Uterus (tissue), 3 donors: ENCODE measurements at regions not wholly inside any gene's neighbourhood (a gene's known extent, or its start where the extent isn't known, plus 50 kb on each side); places are given as distances from the start of the nearest gene placed in this dataset.

ENCODE experiments used
- DNase-seq, 2 donors: peaks; one replicate each; pipeline ENCODE4 v3.0.0-alpha.2; 2019 to 2020
- H3K27ac ChIP-seq, 2 donors: fragments of 200-600 bp; sonication (generic); 1 replicate in 1 of 2; 2 replicates in 1 of 2; pipeline ENCODE4 v1.5.1; 2016 to 2018
- H3K27me3 ChIP-seq, 2 donors: fragments of 200-600 bp; sonication (generic); one replicate each; pipeline ENCODE4 v1.5.1; 2018 to 2019; ENCODE audit warnings: control low read depth in 1 of 2
- H3K36me3 ChIP-seq, 2 donors: fragments of 200-600 bp; sonication (generic); one replicate each; pipeline ENCODE4 v1.5.1; 2019; ENCODE audit warnings: control low read depth in 1 of 2
- H3K4me1 ChIP-seq, 2 donors: fragments of 200-600 bp; sonication (generic); one replicate each; pipeline ENCODE4 v1.5.1; 2018 to 2019; ENCODE audit warnings: control low read depth in 1 of 2
- H3K4me3 ChIP-seq, 2 donors: fragments of 200-600 bp; sonication (generic); 1 replicate in 1 of 2; 2 replicates in 1 of 2; pipeline ENCODE4 v1.5.1; 2018 to 2019; ENCODE audit warnings: mild to moderate bottlenecking in 1 of 2
- H3K9me3 ChIP-seq, 2 donors: fragments of 200-600 bp; sonication (generic); one replicate each; pipeline ENCODE4 v1.5.1; 2019; ENCODE audit warnings: control low read depth in 1 of 2
- POLR2A ChIP-seq, 2 donors: fragments of 450-650 bp; IDR thresholded peaks; one replicate each; pipeline ENCODE4 v1.6.1; 2016; ENCODE audit warnings: antibody characterized with exemption in 2 of 2, mild to moderate bottlenecking in 1 of 2, moderate library complexity in 1 of 2
- intact Hi-C: fragments of 100-400 bp; cut with DNase I; formaldehyde crosslinking; loops from one replicate; pipeline ENCODE4 v1.15.1; 2023; ENCODE audit warnings: low total_unique reads
- TF ChIP-seq, protein P1 (sequence below), 4 experiments: fragments of 200-600 bp in 2 of 4; fragments of 450-650 bp in 2 of 4; sonication (generic) in 2 of 4; IDR thresholded peaks; one replicate each; pipeline ENCODE4 v1.5.1; 2016 to 2019; ENCODE audit warnings: antibody characterized with exemption in 4 of 4, mild to moderate bottlenecking in 2 of 4, moderate library complexity in 1 of 4
- donor health status: DM: yes; HTN: yes; CAD: no.

DNA sequence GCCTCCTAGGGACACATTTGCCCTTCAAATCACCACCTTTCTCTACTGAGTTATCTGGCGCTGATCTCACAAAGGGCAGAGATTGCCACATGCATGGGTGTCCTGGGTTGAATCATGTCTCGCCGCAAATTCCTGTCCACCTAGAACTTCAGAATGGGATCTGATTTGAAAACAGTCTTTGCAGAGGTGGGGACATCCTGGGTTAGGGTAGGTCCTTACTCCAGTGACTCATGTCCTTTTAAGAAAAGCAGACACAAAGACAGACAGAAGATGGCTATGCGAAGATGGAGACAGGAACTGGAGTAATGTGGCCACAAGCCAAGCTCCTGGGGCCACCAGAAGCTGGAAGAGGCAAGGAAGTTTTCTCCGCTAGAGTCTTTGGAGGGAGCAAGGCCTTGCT lies 197.4 kb upstream of the SMIM21 start:
- no peak overlapping the region for H3K4me3 ChIP-seq
- no peaks in the 10 kb centered on the region for H3K36me3 ChIP-seq
- H3K27ac ChIP-seq, result no peak overlapping the region
- H3K4me1 ChIP-seq, result no peaks in the 10 kb centered on the region
- no peaks in the 10 kb centered on the region for H3K9me3 ChIP-seq
- intact Hi-C loops, result no loop called here
- TF ChIP-seq, protein P1, sequence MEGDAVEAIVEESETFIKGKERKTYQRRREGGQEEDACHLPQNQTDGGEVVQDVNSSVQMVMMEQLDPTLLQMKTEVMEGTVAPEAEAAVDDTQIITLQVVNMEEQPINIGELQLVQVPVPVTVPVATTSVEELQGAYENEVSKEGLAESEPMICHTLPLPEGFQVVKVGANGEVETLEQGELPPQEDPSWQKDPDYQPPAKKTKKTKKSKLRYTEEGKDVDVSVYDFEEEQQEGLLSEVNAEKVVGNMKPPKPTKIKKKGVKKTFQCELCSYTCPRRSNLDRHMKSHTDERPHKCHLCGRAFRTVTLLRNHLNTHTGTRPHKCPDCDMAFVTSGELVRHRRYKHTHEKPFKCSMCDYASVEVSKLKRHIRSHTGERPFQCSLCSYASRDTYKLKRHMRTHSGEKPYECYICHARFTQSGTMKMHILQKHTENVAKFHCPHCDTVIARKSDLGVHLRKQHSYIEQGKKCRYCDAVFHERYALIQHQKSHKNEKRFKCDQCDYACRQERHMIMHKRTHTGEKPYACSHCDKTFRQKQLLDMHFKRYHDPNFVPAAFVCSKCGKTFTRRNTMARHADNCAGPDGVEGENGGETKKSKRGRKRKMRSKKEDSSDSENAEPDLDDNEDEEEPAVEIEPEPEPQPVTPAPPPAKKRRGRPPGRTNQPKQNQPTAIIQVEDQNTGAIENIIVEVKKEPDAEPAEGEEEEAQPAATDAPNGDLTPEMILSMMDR (IDR thresholded peaks at IDR 0.05), result no peak
- TF ChIP-seq POLR2A (IDR thresholded peaks at IDR 0.05), result no peak
- no peak for DNase-seq
- H3K27me3 ChIP-seq, result no peaks in the 10 kb centered on the region

GRCh38 chr18:75621818-75622217 lies 194.3 kb upstream of the SMIM21 start:
- TF ChIP-seq, protein P1 (IDR thresholded peaks at IDR 0.05), result no peak
- TF ChIP-seq POLR2A (IDR thresholded peaks at IDR 0.05), result no peak
- no peaks in the 10 kb centered on the region for H3K27me3 ChIP-seq

DNA sequence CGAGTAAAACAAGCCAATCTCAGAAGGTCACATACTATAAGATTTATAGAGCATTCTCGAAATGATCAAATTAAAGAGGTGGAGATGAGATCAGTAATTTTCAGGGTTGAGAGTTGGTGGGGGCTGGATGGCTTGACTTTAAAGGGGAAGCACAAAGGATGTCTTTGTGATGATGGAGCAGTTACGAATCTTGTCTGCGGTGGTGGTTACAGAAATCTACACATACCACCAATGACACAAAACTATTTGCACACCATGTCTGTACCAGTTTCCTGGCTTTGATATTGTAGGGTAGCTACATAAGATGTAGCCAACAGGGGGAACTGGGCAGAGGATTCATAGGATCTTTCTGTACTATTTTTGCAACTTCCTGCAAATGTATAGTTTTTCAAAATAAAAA lies 190.6 kb upstream of the SMIM21 start:
- intact Hi-C loops, result no loop called here
- Histone ChIP-seq H3K4me3 (no peak overlapping the region), H3K4me1 (no peaks in the 10 kb centered on the region), H3K36me3 (no peaks in the 10 kb centered on the region), H3K27ac (no peak overlapping the region), H3K27me3 (no peaks in the 10 kb centered on the region), H3K9me3 (no peaks in the 10 kb centered on the region)
- TF ChIP-seq, protein P1 (IDR thresholded peaks at IDR 0.05), result no peak
- no peak for TF ChIP-seq POLR2A (IDR thresholded peaks at IDR 0.05)
- DNase-seq, result no peak

More at GRCh38 chr18:75621818-75622217, 194.3 kb upstream of the SMIM21 start:
- Histone ChIP-seq H3K9me3 (no peaks in the 10 kb centered on the region), H3K4me3 (no peak overlapping the region), H3K4me1 (no peaks in the 10 kb centered on the region), H3K27ac (no peak overlapping the region), H3K36me3 (no peaks in the 10 kb centered on the region)
- no peak for DNase-seq
- intact Hi-C loops, result no loop called here

GRCh38 chr18:75612456-75612855 lies 185.0 kb upstream of the SMIM21 start:
- H3K4me3 ChIP-seq, result no peak overlapping the region
- DNase-seq, result no peak
- no peaks in the 10 kb centered on the region for H3K4me1 ChIP-seq
- no peaks in the 10 kb centered on the region for H3K27me3 ChIP-seq
- H3K9me3 ChIP-seq, result no peaks in the 10 kb centered on the region
- no peak overlapping the region for H3K27ac ChIP-seq
- TF ChIP-seq POLR2A (IDR thresholded peaks at IDR 0.05), result no peak
- TF ChIP-seq, protein P1 (IDR thresholded peaks at IDR 0.05), result no peak
- intact Hi-C loops, result no loop called here
- H3K36me3 ChIP-seq, result no peaks in the 10 kb centered on the region

- TF ChIP-seq, protein P1 (IDR thresholded peaks at IDR 0.05), result no peak
- intact Hi-C loops, result no loop called here
- Histone ChIP-seq H3K4me3 (no peak overlapping the region), H3K27ac (no peak overlapping the region), H3K27me3 (no peaks in the 10 kb centered on the region), H3K9me3 (no peaks in the 10 kb centered on the region), H3K36me3 (no peaks in the 10 kb centered on the region), H3K4me1 (no peaks in the 10 kb centered on the region)
- no peak for DNase-seq
Observed at GRCh38 chr18:75607701-75608100, 180.2 kb upstream of the SMIM21 start.
